T-helper 17 cell (primary cell): ENCODE measurements at regions not wholly inside any gene's neighbourhood (a gene's known extent, or its start where the extent isn't known, plus 50 kb on each side); places are given as distances from the start of the nearest gene placed in this dataset.

Source experiments
- ATAC-seq: fragments of 150-1000 bp; cut with Tn5 transposase; 2 replicates; pipeline ENCODE4 v1.10.0; 2021; ENCODE audit warnings: mild to moderate bottlenecking, moderate library complexity
- DNase-seq, 3 donors: peaks; one replicate each; pipeline versions ENCODE4 v3.0.0 to v3.0.0-alpha.2; 2020 to 2021
- H3K9me3 ChIP-seq: one replicate; pipeline ENCODE4 v1.7.0; 2013; ENCODE audit warnings: low read length, mild to moderate bottlenecking; ENCODE audit not compliant: control insufficient read depth, poor library complexity, severe bottlenecking
- H3K27ac Mint-ChIP-seq: one replicate; pipeline ENCODE4 v1.8.0; 2022; ENCODE audit warnings: mild to moderate bottlenecking, moderate library complexity, mixed read lengths
- H3K27me3 Mint-ChIP-seq: one replicate; pipeline ENCODE4 v1.8.0; 2022; ENCODE audit warnings: mixed read lengths
- H3K36me3 Mint-ChIP-seq: one replicate; pipeline ENCODE4 v1.8.0; 2022; ENCODE audit warnings: low read depth, mixed read lengths
- H3K4me1 Mint-ChIP-seq: one replicate; pipeline ENCODE4 v1.8.0; 2022; ENCODE audit warnings: mild to moderate bottlenecking, mixed read lengths
- H3K4me3 Mint-ChIP-seq: one replicate; pipeline ENCODE4 v1.8.0; 2022; ENCODE audit warnings: mild to moderate bottlenecking, moderate library complexity, mixed read lengths

DNA sequence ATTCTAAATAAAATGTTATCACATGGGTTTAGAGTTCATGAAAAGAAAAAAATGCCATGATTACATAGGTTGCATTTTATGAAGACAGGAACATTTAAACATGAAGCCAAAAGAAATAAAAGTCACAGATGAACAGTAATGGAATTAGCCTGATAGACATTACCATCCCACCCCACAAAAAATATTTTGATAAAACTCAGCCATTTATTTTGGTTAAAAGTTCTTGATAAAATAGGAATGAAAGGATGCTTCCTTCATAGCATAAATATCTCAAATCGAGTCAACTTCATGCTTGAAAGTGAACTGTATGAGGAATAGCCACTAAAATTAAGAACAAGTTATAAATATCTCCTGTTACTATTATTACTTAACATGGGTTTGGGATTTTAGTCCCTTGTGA is 101.9 kb upstream of the TMC3 start:
- Mint-ChIP-seq H3K4me3 (no peak overlapping the region), H3K27me3 (peaks cover 39% of the 10 kb centered on the region), H3K36me3 (no peaks in the 10 kb centered on the region), H3K4me1 (peaks cover under 1% of the 10 kb centered on the region), H3K27ac (no peak overlapping the region)
- DNase-seq (no peak), ATAC-seq (no peak)
- H3K9me3 ChIP-seq: no peaks in the 10 kb centered on the region

DNA sequence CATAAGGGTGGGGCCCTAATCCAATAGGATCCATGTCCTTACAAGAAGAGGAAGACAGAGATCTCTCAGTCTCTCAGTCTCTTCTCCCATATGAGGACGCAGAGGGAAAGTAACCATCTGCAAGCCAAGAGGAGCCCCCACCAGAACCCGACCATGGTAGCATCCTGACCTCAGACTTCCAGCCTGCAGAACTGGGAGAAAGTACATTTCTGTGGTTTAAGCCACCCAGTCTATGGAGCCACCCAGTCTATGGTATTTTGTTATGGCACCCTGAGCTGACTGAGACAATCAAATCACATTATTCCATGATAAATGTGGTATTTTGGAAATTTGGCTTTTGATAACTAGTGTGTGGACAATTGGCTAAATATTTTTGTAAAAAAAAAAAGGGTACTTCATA is 101.5 kb upstream of the TMC3 start:
- no peaks in the 10 kb centered on the region for H3K9me3 ChIP-seq
- peaks cover 39% of the 10 kb centered on the region for H3K27me3 Mint-ChIP-seq
- no peak overlapping the region for H3K27ac Mint-ChIP-seq
- DNase-seq: no peak
- no peak overlapping the region for H3K4me3 Mint-ChIP-seq
- H3K36me3 Mint-ChIP-seq: no peaks in the 10 kb centered on the region
- no peak for ATAC-seq
- H3K4me1 Mint-ChIP-seq: no peaks in the 10 kb centered on the region

DNA sequence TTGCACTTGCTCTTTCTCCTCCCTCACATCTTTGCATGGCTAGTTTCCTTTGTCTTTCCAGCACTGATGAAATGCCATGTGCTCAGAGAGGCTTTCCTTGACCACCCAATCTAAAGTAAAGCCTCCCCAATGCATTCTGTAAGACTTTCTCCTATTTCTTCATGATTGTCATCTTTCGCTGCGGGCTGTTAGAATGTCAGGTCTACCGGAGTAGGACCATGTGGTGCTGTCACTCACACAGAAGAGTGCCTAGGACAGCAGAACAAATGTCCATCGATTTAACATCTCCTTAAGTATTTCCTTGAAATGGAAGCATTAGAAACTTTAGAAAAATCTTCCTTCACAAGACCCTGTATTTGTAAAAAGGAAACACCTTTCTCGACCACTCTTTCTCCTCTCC is 99.9 kb upstream of the TMC3 start:
- H3K27me3 Mint-ChIP-seq: peaks cover 45% of the 10 kb centered on the region
- no peak overlapping the region for H3K4me3 Mint-ChIP-seq
- no peaks in the 10 kb centered on the region for H3K4me1 Mint-ChIP-seq
- H3K27ac Mint-ChIP-seq: no peak overlapping the region
- DNase-seq (no peak), ATAC-seq (no peak)
- H3K9me3 ChIP-seq: no peaks in the 10 kb centered on the region
- H3K36me3 Mint-ChIP-seq: no peaks in the 10 kb centered on the region

GRCh38 chr15:81473177-81473576 is 99.2 kb upstream of the TMC3 start:
- no peak overlapping the region for H3K27ac Mint-ChIP-seq
- H3K36me3 Mint-ChIP-seq: no peaks in the 10 kb centered on the region
- no peak overlapping the region for H3K4me3 Mint-ChIP-seq
- H3K4me1 Mint-ChIP-seq: no peaks in the 10 kb centered on the region
- ATAC-seq (no peak), DNase-seq (no peak)
- H3K9me3 ChIP-seq: no peaks in the 10 kb centered on the region
- peaks cover 45% of the 10 kb centered on the region for H3K27me3 Mint-ChIP-seq

DNA sequence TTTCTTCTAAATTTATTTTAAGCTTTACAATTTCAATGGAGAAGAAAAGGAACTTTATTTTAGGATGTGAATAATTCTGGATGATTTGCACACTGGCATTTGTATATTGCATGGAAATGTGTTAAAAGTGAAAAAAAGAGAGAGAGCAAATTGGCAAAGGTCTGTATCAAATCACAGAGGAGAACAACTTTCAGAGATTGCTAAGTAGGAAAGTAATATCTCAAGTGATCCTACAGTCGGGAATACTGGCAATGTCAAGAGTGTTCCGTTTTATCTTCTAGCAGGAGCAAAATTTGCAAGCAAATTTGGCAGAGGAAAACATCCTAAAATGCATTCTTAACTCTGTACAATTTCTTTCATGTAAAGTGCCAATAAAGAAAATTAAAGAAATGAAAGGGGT is 97.1 kb upstream of the TMC3 start:
- H3K36me3 Mint-ChIP-seq: no peaks in the 10 kb centered on the region
- DNase-seq (no peak), ATAC-seq (no peak)
- H3K4me3 Mint-ChIP-seq: no peak overlapping the region
- peaks cover 4% of the 10 kb centered on the region for H3K9me3 ChIP-seq
- no peaks in the 10 kb centered on the region for H3K4me1 Mint-ChIP-seq
- peaks cover 52% of the 10 kb centered on the region for H3K27me3 Mint-ChIP-seq
- no peak overlapping the region for H3K27ac Mint-ChIP-seq

DNA sequence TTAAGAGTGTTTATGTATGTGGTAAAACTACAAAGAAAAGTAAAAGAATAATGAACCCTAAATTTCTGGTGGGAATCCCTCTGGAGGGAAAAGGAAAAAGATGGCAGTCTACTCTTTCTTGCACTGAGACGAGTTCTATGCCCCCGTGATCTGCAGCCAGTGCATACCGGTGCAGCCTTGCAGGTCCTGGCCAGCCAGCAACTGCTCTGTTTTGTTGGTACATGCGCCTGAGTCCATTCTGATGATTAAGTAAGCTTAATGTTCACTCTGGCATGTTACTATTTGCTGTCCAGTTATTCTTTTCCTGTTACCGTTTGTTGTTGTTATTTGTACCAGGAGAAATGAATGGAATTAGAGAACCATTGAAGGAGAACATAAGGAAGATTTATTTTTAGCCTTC is 95.1 kb upstream of the TMC3 start:
- H3K4me1 Mint-ChIP-seq: no peaks in the 10 kb centered on the region
- H3K27me3 Mint-ChIP-seq: peaks cover 51% of the 10 kb centered on the region
- H3K9me3 ChIP-seq: peaks cover 9% of the 10 kb centered on the region
- H3K4me3 Mint-ChIP-seq: no peak overlapping the region
- no peak overlapping the region for H3K27ac Mint-ChIP-seq
- peaks cover 2% of the 10 kb centered on the region for H3K36me3 Mint-ChIP-seq
- DNase-seq (no peak), ATAC-seq (no peak)

DNA sequence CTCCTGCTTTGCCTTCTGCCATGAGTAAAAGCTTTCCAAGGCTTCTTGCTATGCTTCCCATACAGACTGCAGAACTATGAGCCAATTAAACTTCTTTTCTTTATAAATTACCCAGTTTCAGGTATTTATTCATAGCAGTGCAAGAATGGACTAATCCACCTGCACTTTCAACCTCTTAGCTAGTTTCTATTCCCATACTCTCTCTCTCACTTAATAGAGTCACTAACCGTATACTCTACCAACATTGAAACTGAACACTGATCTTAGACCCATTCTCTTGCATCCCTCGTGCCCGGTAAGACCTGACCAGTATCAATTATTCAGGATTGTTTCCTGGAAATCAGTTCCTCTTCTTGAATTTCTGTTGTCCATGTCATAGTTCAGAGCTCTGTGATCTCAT is 92.7 kb upstream of the TMC3 start:
- Mint-ChIP-seq H3K27ac (no peak overlapping the region), H3K27me3 (peaks cover 27% of the 10 kb centered on the region), H3K36me3 (peaks cover 5% of the 10 kb centered on the region), H3K4me1 (no peaks in the 10 kb centered on the region), H3K4me3 (no peak overlapping the region)
- ATAC-seq: no peak
- H3K9me3 ChIP-seq: peaks cover 9% of the 10 kb centered on the region
- no peak for DNase-seq

DNA sequence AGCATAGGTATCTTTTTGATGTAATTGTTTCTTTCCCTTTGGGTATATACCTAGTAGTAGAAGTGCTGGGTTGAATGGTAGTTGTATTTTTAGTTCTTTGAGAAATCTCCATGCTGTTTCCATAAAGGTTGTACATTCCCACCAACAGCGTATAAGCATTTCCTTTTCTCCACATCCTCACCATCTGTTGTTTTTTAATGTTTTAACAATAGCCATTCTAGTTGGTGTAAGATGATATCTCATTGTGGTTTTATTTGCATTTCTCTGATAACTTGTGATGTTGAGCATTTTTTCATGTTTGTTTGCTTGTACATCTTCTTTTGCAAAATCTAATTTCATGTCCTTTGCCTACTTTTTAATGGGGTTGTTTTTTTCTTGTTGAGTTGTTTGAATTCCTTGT is 80.0 kb upstream of the TMC3 start:
- no peak for ATAC-seq
- Mint-ChIP-seq H3K27me3 (no peaks in the 10 kb centered on the region), H3K27ac (no peak overlapping the region)

DNA sequence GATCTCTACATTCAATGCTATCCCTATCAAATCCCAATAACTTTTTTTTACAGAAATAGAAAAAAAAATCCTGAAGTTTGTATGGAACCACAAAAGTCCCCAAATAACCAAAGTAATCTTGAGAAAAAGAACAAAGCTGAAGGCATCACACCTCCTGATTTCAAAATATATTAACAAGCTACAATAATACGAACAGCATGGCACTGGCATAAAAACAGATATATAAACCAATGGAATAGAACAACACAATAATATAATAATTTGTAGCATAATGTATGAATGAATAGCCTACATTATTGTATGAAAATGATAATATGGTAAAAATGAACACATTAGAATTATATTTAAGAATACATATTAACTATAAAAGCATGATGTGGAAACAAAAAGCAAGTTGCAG is 76.7 kb upstream of the TMC3 start:
- no peak for ATAC-seq
- Mint-ChIP-seq H3K4me1 (peaks cover 3% of the 10 kb centered on the region), H3K4me3 (no peak overlapping the region), H3K27ac (no peak overlapping the region), H3K27me3 (no peaks in the 10 kb centered on the region), H3K36me3 (no peaks in the 10 kb centered on the region)
- no peak for DNase-seq
- no peaks in the 10 kb centered on the region for H3K9me3 ChIP-seq

More for the DNA sequence above, 80.0 kb upstream of the TMC3 start:
- Mint-ChIP-seq H3K36me3 (no peaks in the 10 kb centered on the region), H3K4me1 (peaks cover 6% of the 10 kb centered on the region), H3K4me3 (no peak overlapping the region)
- H3K9me3 ChIP-seq: no peaks in the 10 kb centered on the region
- DNase-seq: no peak

- Mint-ChIP-seq H3K4me1 (peaks cover 3% of the 10 kb centered on the region), H3K4me3 (no peak overlapping the region), H3K36me3 (no peaks in the 10 kb centered on the region), H3K27ac (no peak overlapping the region), H3K27me3 (peaks cover 5% of the 10 kb centered on the region)
- no peak for DNase-seq
- H3K9me3 ChIP-seq: no peaks in the 10 kb centered on the region
- no peak for ATAC-seq
Measured at GRCh38 chr15:81449836-81450474, 75.9 kb upstream of the TMC3 start.

DNA sequence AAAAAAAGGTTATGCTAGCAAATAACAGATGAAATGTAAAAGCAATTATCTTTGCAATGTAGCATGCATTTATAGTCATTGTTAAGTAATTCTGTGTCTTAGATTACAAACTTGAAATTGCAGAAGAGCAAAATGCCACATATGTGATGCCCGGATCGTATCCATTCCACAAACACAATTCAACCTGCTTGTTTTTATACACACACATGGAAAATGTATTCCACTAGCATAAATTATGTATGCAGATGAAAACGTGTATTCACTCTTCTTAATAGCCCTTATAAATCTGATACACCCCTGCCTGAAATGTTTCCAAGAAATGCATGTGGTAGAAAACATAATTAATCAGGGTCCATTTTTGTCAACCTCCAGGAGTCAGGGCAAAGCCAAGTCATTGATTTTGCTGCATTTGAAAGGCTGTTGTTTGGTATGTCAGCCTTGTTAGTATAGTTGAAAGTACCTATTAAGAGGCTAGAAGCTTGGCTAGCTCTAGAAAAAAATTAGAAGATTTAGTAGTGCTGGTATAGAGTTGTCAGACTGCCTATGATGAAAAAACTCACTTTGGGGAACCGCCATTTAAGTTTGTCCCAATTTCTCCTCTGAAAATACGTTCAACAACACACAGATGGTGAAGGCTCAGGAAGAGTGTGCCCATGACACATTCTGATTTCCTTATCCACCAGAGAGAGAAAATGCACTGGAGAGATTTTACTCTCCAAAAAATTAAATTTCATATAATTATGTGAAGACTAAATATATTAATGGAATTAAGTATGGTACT is 69.2 kb upstream of the TMC3 start:
- Mint-ChIP-seq H3K4me1 (no peaks in the 10 kb centered on the region), H3K4me3 (no peak overlapping the region), H3K36me3 (peaks cover 5% of the 10 kb centered on the region), H3K27me3 (peaks cover 42% of the 10 kb centered on the region), H3K27ac (no peak overlapping the region)
- no peaks in the 10 kb centered on the region for H3K9me3 ChIP-seq
- ATAC-seq: no peak
- DNase-seq: no peak

DNA sequence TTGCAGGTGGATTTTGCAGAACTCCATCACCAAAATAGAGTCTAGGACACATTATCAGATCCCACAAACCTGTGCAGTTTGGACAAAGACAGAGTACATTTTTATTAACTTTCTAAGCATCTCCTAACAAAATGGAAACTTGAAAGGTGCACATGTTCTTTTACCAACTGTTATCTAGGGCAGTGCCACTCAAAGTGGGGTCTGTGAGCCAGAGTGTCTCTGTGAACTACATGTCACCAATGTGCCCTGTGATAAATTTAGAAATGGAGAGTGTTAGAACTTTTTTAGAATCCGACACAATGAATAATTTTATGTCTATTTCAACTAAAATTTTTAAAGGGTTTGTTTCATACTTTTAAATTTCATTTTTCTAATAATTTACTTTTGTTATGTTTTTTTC is 68.4 kb upstream of the TMC3 start:
- H3K27ac Mint-ChIP-seq: no peak overlapping the region
- no peak overlapping the region for H3K4me3 Mint-ChIP-seq
- DNase-seq (no peak), ATAC-seq (no peak)
- H3K9me3 ChIP-seq: no peaks in the 10 kb centered on the region
- no peaks in the 10 kb centered on the region for H3K4me1 Mint-ChIP-seq
- H3K27me3 Mint-ChIP-seq: peaks cover 47% of the 10 kb centered on the region
- H3K36me3 Mint-ChIP-seq: peaks cover 5% of the 10 kb centered on the region

GRCh38 chr15:81434851-81435250 is 60.8 kb upstream of the TMC3 start:
- Mint-ChIP-seq H3K36me3 (no peaks in the 10 kb centered on the region), H3K4me1 (no peaks in the 10 kb centered on the region), H3K27me3 (peaks cover 57% of the 10 kb centered on the region), H3K27ac (no peak overlapping the region), H3K4me3 (no peak overlapping the region)
- ATAC-seq: no peak
- no peak for DNase-seq
- no peaks in the 10 kb centered on the region for H3K9me3 ChIP-seq

DNA sequence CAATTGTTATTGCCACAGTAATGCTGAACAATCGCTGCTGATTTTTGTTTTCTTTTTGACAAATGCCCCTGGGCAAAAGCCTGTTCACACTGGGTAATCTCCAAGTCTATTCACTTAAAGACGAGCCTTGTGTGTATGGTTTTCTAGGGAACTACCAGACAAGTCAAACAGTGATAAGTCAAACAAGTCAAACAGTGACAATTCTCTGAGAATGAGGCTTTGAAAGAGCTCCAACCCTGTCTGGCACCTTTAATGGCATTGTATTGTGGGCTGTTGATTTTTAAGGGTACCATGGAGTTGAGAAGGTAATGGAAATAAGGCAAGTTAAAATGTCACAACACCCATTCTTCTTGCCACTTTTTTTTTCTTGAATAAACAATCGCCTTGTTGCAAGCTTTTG is 59.4 kb upstream of the TMC3 start:
- Mint-ChIP-seq H3K36me3 (no peaks in the 10 kb centered on the region), H3K27me3 (peaks cover 54% of the 10 kb centered on the region), H3K27ac (no peak overlapping the region), H3K4me3 (no peak overlapping the region), H3K4me1 (no peaks in the 10 kb centered on the region)
- ATAC-seq: no peak
- H3K9me3 ChIP-seq: no peaks in the 10 kb centered on the region
- DNase-seq: no peak
